HG02678 (cell line): ENCODE measurements at regions not wholly inside any gene's neighbourhood (a gene's known extent, or its start where the extent isn't known, plus 50 kb on each side); places are given as distances from the start of the nearest gene placed in this dataset.
"Not testable (repeated sequence)": the region's sequence is repeated elsewhere in the genome, so short reads cannot be mapped to it uniquely, and the experiment has no call there.

Experiments
- ATAC-seq: cut with Tn5 transposase; IDR thresholded peaks from one replicate; pipeline ENCODE4 v1.9.1; 2021; ENCODE audit warnings: mild to moderate bottlenecking, moderate library complexity; ENCODE audit not compliant: unreplicated experiment

DNA sequence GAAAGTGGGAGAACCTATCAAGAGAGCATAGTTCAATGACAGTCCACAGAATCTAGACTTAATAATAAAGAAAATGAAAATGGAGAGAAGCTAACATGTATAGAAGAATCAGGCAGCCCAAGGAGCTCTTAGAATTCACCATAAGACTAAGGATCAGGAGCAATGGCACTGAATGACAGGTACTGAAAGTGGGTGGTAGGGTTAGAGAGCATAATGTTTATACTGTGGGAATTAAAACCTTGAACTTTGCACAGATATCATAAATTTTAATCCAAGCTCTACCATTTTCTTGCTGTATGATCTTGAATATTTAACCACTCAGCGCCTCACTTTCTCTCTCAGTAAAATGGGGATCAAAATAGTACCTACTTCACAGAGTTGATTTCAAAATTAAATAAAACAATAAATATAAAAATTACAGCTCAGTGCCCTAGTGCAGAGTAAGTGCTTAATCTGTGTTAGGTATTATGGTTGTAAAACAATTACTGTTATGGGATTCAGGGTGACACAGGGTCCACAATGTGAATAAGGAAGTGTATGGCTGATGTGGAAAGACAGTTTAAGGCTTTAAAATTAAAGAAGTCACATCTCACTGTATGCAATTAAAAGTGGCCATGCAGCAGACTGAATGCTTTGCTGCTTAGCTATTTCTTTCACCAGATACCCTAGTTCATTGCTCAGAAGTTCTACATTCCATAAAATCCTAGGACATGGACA, 319.8 kb downstream of the HINT1 start:
- no peak for ATAC-seq

DNA sequence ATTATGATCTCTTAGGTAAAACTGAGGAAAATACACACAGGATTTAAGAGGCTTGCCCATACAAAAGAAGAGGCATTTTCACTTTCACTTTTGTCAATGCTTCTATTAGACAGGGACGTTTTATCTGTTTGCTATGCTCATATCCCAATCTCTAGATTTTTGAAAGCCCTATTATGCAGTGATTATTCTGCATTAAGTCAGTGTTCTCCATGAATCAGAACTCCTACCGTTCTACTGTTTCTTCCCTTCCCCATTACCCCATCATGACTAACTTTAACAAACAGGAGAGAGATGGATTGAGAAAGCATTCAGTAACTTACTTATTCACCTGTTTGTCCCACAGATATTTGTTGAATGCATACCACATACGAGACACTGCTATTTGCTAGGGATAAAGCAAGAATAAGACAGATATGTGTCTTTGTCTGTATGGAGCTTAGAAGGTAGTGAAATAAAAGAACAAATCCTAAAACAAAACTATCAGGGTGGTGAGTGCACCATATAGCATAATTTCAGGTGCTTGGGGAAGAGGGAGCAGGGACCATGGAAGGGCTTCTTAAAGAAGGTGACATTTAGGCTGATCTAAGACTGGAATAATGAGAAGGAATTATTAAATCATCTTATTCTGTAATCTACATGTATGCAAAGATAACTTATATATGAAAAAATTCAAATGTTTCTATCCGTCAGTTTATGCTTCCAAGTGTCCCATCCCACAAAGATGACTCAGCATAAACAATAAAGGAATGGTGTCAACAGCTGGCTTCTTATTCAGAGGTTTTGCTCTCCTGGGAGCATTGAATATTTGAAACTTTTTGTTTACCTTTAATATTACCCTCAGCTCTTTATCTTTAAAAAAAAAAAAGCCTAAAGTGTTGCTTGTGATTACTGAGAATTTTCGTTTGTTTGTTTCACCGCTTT, 328.1 kb downstream of the HINT1 start:
- ATAC-seq = peak; percentile 79

DNA sequence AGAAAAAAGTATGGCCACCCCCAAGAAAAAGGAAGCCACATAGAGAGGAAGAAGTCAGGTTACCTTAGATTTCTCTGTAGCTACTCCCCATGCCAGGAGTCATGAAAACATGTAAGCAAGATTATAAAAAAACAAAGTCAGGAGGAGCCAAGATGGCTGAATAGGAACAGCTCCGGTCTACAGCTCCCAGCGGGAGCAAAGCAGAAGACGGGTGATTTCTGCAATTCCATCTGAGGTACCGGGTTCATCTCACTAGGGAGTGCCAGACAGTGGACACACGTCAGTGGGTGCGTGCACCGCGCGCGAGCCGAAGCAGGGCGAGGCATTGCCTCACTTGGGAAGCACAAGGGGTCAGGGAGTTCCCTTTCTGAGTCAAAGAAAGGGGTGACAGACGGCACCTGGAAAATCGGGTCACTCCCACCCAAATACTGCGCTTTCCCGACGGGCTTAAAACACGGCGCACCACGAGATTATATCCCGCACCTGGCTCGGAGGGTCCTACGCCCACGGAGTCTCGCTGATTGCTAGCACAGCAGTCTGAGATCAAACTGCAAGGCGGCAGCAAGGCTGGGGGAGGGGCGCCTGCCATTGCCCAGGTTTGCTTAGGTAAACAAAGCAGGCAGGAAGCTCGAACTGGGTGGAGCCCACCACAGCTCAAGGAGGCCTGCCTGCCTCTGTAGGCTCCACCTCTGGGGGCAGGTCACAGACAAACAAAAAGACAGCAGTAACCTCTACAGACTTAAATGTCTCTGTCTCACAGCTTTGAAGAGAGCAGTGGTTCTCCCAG, 347.3 kb downstream of the HINT1 start:
- not testable (repeated sequence) for ATAC-seq

DNA sequence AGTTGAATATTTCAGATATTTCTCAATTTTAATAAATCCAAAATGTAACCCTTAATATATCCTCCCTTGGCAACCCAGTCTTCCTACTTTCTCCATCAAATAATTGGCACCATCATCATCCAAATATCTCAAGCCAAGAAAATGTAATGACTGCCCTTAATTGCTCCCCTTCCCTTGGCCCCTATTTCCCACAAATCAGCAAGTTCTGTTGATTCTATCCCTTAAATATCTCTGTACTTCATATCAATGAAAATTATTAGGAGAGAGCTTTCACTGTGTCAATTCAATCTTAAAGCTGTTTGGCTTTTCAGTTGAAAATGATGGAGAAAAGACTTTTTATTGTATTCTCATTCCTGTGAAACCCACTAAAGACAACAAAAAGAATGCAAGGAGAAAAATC, 349.8 kb downstream of the HINT1 start:
- no peak for ATAC-seq

DNA sequence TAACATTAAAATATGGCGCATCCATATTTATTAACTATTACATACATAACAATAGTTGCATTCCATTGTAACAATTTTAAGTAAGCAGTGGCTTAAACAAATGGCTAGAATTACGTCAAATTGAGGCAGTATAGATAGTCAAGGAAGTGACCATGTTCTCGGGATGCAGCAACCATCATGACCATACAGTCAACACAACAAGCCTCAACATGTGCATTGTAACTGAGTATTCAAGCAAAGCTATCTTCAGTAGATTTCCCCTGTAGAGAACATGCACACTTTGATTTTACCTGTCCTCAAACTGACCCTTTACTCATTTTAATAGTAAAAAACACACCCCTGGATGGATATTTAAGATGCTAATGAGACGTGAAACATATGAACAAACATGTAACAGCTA, 356.4 kb downstream of the HINT1 start:
- no peak for ATAC-seq

DNA sequence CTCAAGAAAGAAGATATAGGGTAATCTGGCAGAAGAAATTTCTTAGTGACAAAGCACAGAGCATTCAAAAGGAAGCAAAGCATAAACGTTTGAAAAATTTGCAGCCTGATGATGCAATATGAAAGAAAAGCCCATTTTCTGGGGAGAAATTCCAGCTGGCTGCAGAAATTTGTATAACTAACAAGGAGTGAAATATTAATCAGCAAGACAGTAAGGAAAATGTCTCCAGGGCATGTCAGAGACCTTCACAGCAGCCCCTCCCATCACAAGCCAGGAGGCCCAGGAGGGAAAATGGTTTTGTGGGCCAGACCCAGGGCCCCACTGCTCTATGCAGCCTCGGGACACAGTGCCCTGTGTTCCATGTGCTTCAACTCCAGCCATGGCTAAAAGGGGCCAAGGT, 359.4 kb downstream of the HINT1 start:
- no peak for ATAC-seq

DNA sequence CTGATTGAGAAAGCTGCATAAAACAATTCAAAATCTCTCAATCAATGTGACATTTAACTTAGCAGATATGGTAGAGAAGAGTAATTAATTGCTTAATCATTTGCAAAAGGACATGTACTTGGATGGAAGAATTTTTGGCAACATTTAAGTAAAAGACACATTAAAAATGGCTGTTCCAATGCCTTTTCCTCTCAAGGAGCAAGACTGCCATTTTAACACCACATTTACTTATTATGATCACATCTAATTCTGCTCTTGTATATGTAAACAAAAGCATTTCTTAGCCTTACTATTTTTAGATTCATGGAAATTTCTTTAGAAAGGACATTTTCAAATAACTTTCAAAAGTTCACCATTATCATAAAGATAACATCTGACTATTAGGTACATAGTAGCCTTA, 360.0 kb downstream of the HINT1 start:
- ATAC-seq = no peak

DNA sequence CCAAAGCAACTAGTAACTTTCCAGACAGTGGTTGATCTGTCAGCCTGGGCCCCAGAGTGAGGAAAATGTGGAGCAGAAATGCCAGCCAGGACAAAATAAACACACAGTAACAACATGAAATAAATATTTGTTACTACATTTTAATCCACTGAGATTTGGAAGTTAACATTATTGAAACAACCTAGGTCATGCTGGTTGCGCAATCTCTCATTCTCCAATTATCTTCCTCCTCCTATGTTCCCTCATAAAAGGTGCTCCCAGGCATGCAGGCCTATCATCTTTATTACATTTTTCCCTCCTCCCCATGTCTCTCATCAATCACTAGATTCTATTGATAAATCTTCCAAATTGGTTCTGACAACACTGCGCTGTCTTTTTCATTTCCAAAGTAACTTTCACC, 363.1 kb downstream of the HINT1 start:
- ATAC-seq = no peak

DNA sequence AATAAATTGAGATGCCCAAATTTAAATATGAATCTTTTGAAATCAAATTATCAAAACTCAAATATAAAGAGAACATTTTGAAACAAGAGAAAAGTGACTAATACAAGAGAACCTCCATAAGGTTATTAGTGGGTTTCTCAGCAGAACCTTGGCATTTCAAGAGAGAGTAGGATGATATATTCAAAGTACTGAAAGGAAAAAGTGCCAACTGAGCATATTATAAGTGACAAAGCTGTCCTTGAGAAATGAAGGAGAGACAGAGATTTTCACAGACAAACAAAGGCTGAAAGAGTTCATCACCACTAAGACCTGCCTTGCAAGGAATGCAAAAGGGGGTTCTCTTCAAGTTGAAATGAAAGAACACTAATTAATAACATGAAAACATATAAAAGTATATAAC, 366.0 kb downstream of the HINT1 start:
- no peak for ATAC-seq

DNA sequence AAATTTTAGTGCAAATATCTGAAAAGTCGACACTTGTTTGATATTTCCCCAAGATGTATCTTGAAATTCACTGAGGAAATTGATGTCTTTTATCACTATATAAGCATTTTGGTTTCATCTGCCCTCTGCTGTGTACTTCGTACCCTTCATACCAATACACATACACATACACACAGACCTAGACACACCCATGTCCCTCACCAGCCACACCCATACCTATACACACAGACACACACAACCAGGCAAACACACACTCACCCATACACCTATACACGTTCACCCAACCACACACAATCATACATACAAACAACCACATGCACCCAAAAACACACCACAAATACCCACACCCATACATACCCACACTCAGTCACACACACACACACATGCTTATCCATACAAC, 367.8 kb downstream of the HINT1 start:
- no peak for ATAC-seq

DNA sequence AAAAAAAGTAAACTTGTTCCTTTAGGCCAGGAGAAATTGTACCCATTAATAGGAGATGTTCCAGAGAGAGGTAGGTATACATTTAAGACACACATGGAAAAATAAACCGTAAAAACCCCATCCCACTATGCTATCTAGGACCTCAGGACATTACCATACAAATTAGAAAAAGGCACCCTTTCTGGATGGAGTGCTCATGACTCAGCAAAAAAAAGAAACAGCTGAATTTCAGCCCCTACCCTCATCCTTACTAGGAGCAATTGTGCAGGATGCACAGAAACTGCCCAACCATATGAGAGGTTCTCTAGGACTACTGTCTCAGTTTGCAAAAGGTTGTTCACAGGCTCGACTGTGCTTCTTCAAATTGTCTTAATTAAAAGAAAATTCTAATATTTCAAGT, 368.2 kb downstream of the HINT1 start:
- ATAC-seq = no peak

DNA sequence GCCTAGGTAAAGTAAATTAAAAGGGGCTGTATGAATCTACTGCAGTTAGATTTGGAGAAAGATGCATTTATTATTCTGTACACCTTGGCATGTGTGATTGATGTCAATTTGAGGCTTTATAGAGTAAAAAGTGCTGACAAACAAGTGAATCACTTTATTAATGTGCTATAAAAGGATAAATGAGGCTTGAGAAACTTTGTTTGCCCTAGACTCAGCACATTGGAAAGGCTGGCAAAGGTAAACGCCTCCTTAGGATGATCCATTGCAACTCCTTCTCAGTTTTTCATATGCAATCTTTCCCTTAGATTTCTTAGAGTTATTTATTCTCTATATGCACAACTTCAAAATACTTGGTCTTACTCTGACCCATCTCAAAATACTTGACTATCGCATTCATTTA, 369.0 kb downstream of the HINT1 start:
- ATAC-seq = no peak

DNA sequence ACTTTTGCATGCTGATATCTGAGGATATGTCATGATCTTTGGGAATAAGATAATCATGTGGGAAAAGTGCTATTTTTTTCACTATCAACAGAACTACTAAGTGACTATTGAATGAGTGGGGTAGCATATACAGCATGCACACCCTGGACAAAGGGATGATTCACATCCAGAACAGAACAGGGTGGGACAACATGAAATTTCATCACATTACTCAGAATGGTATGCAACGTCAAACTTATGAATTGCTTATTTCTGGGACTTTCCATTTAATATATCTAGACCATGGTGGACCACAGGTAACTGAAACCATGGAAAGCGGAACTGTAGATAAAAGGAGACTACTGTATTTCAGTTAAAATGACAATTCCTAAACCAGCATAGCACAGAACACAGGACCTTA, 370.0 kb downstream of the HINT1 start:
- no peak for ATAC-seq

DNA sequence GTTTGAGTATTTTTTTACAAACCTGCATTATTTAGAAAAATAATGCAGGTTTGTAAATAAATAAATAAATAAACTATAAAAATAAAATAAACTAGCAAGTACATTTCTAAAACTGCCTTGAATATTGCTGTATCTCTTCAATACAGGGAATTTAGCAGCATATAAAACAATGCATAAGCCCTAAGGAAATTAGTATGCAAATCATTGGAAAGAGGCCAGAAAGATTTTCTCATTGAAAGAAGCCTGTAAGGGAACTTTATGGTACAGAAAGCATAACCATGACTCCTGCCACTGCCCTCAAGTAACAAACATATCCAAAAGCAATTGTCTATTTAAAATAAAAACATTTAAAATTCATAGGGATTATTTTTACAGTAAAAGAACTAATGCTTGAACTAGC, 387.3 kb downstream of the HINT1 start:
- no peak for ATAC-seq

DNA sequence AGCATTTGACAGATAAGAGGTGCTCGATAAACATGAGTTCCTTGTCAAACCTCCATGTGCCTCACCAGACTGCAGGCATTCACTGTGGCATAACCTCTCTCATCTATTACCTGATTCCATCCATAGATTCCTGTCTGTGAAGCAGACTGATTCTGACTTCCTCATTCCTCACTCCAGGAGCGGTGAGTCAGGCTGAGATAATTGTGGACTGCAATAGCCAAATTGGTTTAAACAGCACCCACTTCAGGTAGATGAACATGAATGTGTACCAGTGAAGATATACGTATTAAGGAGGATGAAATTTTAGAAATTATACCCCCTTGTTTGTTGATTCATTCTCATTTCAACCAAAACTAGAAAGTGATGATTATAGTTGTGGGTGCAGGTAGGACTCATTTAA, 391.2 kb downstream of the HINT1 start:
- ATAC-seq = no peak

DNA sequence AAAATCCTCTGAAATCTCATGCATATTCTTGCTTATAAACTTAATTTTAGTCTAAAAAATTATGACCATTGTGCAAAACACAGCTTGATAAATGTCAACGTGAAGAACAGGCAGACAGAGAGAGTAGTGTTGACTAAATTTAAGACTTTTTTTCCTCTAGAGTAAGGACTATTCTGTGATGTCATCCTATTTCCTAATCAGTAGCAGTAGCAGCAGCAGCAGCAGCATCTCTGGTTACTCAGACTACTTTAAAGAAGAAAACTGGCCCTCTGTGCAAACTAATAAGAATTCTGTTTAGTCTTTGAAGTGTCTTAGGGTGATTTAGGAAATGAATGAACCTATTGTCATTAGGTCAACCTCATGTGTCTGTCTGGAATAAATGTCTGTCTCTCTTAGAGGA, 403.0 kb downstream of the HINT1 start:
- ATAC-seq = no peak

DNA sequence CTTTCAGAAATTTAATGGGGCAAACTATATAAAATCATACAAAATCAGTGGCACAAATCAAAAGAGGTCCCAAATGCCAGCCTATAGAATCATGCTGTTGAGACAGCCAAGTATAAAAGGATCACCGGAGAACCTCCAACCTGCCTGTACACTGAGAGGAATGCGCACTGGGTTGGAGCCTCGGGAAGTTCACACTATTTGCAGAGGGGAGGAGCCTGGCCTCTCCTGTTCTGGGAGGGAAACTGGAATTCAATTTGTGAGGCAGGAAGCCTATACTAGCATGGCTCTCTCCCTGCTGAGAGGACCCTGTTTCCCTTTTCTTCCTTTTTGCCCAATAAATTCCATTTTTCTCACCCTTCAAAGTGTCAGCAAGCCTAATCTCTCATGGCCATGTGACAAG, 406.0 kb downstream of the HINT1 start:
- no peak for ATAC-seq

DNA sequence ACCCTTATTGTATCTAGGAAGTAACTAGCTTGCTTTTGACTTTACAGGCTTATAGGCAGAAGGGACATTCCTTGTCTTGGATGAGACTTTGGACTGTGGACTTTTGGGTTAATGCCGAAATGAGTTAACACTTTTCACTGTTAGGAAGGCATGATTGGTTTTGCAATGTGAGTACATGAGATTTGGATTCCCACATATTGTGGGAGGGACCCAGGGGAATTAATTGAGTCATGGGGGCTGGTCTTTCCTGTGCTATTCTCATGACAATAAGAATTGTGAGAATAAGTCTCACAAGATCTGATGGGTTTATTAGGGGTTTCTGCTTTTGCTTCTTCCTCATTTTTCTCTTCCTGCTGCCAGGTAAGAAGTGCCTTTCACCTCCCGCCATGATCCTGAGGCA, 417.5 kb downstream of the HINT1 start:
- ATAC-seq = no peak

DNA sequence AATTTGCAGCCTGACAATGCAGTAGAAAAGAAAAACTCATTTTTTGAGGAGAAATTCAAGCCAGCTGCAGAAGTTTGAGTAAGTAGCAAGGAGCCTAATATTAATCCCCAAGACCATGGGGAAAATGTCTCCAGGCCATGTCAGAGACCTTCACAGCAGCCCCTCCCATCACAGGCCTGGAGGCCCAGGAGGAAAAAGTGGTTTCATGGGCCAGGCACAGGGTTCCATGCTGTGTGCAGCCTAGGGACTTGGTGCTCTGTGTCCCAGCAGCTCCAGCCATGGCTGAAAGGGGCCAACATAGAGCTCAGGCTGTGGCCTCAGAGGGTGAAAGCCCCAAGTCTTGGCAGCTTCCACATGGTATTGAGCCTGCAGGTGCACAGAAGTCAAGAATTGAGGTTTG, 418.4 kb downstream of the HINT1 start:
- not testable (repeated sequence) for ATAC-seq

DNA sequence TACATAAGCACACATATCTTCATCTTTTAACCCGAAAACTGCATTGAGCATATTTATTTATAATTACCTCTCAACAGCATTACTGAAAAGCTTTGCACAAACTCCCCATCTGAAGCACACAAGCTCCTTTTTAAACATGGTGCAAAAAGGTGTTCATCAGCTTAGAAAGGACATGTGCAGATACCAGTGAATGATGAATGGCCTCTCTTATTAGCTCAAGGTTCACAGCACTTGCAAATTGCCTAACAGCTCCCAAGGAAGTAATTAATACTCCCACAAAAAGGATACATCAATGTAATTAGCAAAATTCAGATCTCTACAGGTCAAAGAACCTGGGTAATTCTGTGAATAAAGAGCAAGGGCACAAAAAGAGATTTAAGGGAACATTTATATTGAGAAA, 422.0 kb downstream of the HINT1 start:
- no peak for ATAC-seq

DNA sequence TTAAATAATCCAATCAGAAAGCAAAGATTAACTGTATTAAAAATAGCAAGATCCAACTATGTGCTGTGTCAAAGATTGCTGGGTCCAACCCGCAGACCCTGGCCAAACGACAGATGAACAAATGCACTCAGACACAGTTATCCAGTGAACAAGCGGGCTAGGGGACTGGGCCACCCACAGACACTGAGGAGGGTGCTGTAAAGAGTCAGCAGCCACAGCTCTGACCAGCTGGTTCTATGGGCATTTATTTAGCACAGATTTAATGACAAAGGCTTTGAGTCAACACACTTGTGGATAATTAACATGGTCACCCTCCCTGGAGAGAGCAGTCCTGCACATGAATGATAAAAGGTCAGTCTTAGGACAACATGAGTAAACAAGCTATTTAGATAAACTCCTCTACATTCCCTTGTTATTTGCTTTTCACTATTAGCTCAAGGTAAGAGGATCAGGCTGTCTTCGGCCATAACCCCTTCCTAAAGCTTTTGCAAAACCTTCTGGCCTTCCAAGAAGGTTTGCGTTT, 424.9 kb downstream of the HINT1 start:
- ATAC-seq = no peak
